ENCODE measurements at regions not wholly inside any gene's neighbourhood (a gene's known extent, or its start where the extent isn't known, plus 50 kb on each side); places are given as distances from the start of the nearest gene placed in this dataset.
"Not testable (repeated sequence)": the region's sequence is repeated elsewhere in the genome, so short reads cannot be mapped to it uniquely, and the experiment has no call there.

DNA sequence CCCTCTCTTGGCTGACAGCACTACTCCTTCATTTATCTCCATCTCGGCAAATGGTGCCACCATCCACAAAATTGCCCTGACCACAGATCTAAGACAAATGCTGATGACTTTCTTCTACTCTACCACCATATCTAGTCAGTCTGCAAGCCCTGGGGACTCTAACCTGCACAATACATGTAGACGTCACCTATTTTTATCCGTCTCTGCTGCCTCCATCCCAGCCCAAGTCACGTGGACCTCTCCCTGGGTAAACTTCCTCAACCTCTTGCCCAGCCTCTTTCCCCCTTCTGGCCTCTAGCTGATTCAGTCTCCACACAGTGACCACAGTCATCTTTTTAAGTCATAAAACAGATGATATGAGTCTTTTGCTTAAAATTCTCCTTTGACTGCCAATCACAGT lies 1203.0 kb downstream of the AACS start:
- Histone ChIP-seq H3K4me3 (no peak overlapping the region), H3K27ac (no peak overlapping the region), H3K4me1 (replicated peaks in 1 of 2) (no peaks in the 10 kb centered on the region)
- in situ Hi-C loops (cut with MboI; ENCODE audit: low pct_unique_long_range_greater_than_20kb in 2 of 9, low sequenced_read_pairs in 9 of 9, unreplicated experiment in 9 of 9) = no loop called here
- ATAC-seq (replicated peaks in 6 of 8) = no peak
- 0 to 88% (median 34%) methylated on average over 1 to 3 of the region's 4 CpGs; no CpG with 5 or more reads in 3 of the 10 experiments for WGBS, 10 experiments

DNA sequence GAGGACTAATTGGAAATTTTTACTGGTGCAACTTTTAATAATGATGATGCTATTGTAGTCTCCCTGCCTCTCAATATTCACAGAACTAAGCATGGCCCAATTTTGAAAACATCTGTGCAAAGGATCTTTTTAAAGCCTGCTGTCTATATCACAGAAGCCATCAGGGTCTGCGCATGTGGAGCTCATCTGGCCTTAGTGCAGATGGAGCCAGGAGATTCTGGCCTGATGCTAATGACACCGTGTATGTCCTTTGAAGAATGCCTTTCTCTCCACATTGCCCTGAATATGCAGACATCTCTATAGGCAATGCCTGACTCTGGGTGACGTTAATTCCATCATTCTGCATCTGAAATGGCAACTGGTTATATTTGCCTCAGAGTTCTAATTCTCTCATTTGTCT lies 1205.9 kb downstream of the AACS start:
- ATAC-seq (replicated peaks in 6 of 8) = peak in 1 of 8 experiments; percentile 18
- no peak overlapping the region for H3K27ac ChIP-seq
- in situ Hi-C loops (cut with MboI; ENCODE audit: low pct_unique_long_range_greater_than_20kb in 2 of 9, low sequenced_read_pairs in 9 of 9, unreplicated experiment in 9 of 9) = no loop called here

DNA sequence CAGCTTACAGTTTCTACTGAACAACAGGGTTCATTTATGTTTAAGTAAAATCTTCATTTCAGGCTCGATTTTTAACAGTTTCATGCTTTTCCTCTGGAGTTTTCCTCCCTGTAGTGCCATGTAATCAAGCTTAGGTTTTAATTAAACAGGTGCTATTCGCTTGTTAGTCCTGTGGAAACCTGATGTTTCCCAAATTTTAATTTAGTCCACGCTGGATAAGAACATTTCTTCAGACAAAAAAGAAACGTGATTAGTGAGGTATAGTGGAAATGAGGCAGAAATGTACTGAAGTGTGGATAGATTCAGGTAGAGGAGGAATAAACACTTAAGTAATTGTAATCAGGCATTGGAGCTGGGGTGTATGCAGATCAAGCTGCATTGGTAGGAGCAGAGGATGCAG lies 1217.5 kb downstream of the AACS start:
- in situ Hi-C loops (cut with MboI; ENCODE audit: low pct_unique_long_range_greater_than_20kb in 2 of 9, low sequenced_read_pairs in 9 of 9, unreplicated experiment in 9 of 9) = no loop called here
- WGBS, 10 experiments = 0 to 69% (median 5%) methylated on average over 3 to 4 of the region's 4 CpGs
- Histone ChIP-seq H3K27ac (no peak overlapping the region), H3K4me1 (replicated peaks in 1 of 2) (no peaks in the 10 kb centered on the region), H3K4me3 (no peak overlapping the region)
- no peak for ATAC-seq (replicated peaks in 6 of 8)

More for the DNA sequence above, 1205.9 kb downstream of the AACS start:
- no peak overlapping the region for H3K4me3 ChIP-seq
- H3K4me1 ChIP-seq (replicated peaks in 1 of 2) = no peaks in the 10 kb centered on the region
- WGBS, 10 experiments = 0 to 58% (median 27%) methylated on average over 1 to 3 of the region's 3 CpGs; no CpG with 5 or more reads in 3 of the 10 experiments

DNA sequence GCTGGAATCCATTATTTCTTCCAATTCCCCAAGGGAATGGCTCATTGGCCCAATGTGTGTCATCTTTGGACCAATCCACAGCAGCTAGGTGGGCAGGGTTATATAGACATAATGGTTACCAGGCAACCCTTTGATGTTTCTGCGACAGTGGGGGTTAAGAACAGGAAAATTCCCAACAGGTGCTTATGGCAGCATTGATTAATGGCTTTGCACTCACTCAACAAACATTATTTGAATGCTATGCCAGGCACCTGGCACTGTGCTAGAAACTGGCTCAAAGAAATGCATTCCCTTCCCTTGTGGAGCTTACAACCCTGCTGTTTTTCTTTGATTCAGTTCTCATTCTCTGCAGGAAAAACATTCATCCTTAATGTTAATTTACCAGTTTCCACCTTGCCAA lies 1221.0 kb downstream of the AACS start:
- 0 to 40% (median 11%) methylated on average over 1 of the region's 1 CpG; no CpG with 5 or more reads in 5 of the 10 experiments for WGBS, 10 experiments
- in situ Hi-C loops (cut with MboI; ENCODE audit: low pct_unique_long_range_greater_than_20kb in 2 of 9, low sequenced_read_pairs in 9 of 9, unreplicated experiment in 9 of 9) = no loop called here
- Histone ChIP-seq H3K4me1 (replicated peaks in 1 of 2) (no peaks in the 10 kb centered on the region), H3K4me3 (no peak overlapping the region), H3K27ac (no peak overlapping the region)
- no peak for ATAC-seq (replicated peaks in 6 of 8)

DNA sequence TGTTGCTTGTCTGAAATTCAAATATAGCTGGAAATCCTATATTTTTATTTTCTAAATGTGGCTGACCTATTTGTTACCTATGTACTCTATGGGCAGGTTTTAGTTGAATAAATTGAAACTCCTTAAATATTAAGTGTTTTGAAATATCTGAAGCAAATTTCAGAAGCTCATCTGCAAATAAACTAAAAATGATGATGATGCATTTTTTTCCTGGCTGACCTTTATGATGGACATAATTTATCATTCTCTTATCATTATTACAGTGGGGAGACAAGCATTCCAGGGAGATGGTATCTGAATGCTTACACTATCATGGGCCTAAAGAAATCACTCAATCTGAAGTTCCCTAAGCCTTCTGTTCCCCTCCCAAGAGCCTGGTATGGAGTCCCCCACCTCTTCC lies 1225.2 kb downstream of the AACS start:
- in situ Hi-C loops (cut with MboI; ENCODE audit: low pct_unique_long_range_greater_than_20kb in 2 of 9, low sequenced_read_pairs in 9 of 9, unreplicated experiment in 9 of 9) = no loop called here
- no peak for ATAC-seq (replicated peaks in 6 of 8)
- Histone ChIP-seq H3K4me3 (no peak overlapping the region), H3K27ac (no peak overlapping the region), H3K4me1 (replicated peaks in 1 of 2) (no peaks in the 10 kb centered on the region)

DNA sequence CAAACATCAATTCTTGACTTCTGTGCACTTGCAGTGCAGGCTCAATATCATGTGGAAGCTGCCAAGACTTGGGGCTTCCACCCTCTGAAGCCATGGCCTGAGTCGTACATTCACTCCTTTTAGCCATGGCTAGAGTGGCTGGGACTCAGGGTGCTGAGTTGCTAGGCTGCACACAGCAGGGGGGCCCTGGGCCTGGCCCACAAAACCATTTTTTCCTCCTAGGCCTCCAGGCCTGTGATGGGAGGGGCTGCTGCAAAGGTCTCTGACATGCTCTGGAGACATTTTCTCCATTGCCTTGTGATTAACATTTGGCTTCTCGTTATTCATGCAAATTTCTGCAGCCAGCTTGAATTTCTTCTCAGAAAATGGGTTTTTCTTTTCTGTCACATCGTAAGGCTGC lies 1226.8 kb downstream of the AACS start:
- in situ Hi-C loops (cut with MboI; ENCODE audit: low pct_unique_long_range_greater_than_20kb in 2 of 9, low sequenced_read_pairs in 9 of 9, unreplicated experiment in 9 of 9); H3K4me1 ChIP-seq (replicated peaks in 1 of 2); H3K4me3 ChIP-seq; H3K27ac ChIP-seq; ATAC-seq (replicated peaks in 6 of 8): not testable (repeated sequence)
- 0 to 88% (median 16%) methylated on average over 1 to 3 of the region's 3 CpGs; no CpG with 5 or more reads in 2 of the 10 experiments for WGBS, 10 experiments

DNA sequence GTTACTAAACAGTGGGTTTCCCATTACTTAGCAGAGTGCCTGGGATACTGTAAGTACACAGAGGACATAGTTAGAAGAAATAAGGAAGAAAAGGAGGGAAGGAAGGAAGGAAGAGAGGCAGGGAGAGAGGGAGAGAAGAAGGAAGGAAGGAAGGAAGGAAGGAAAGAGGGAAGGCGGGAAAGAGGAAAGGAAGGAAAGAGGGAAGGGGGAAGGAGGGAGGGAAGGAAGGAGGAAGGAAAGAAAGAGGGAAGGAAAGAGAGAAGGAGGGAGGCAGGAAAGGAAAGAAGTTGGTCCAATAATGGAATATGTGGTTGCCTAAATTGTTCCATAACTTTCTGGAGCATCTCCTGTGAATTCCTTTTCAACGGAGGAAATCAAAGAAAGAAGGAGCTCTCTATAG lies 1230.4 kb downstream of the AACS start:
- in situ Hi-C loops (cut with MboI; ENCODE audit: low pct_unique_long_range_greater_than_20kb in 2 of 9, low sequenced_read_pairs in 9 of 9, unreplicated experiment in 9 of 9) = no loop called here
- Histone ChIP-seq H3K4me3 (no peak overlapping the region), H3K4me1 (replicated peaks in 1 of 2) (no peaks in the 10 kb centered on the region), H3K27ac (no peak overlapping the region)
- 9 to 89% (median 33%) methylated on average over 1 to 2 of the region's 2 CpGs; no CpG with 5 or more reads in 4 of the 10 experiments for WGBS, 10 experiments
- no peak for ATAC-seq (replicated peaks in 6 of 8)

DNA sequence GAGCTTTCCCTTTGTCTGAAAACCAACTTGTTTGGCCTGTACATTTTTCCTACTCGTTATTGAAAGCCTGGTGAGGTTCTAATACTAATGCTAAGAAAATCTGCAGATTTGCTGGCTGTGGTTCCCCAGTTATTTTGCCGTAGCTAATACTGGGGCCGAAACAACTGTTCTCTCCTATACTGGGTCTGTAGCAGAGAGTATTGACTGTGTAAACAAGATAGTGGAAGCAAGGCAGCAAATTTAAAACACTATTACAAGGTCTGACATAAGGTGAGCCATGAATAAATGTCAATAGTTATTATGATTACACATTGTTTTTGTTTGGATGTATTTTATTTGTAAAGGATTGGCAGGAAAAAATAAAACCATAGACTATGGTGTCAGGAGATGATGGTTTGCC lies 1244.0 kb downstream of the AACS start:
- no peak for ATAC-seq (replicated peaks in 6 of 8)
- WGBS, 10 experiments = 0 to 100% (median 48%) methylated on average over 1 to 3 of the region's 3 CpGs
- in situ Hi-C loops (cut with MboI; ENCODE audit: low pct_unique_long_range_greater_than_20kb in 2 of 9, low sequenced_read_pairs in 9 of 9, unreplicated experiment in 9 of 9) = no loop called here
- Histone ChIP-seq H3K4me1 (replicated peaks in 1 of 2) (no peaks in the 10 kb centered on the region), H3K4me3 (no peak overlapping the region), H3K27ac (no peak overlapping the region)

DNA sequence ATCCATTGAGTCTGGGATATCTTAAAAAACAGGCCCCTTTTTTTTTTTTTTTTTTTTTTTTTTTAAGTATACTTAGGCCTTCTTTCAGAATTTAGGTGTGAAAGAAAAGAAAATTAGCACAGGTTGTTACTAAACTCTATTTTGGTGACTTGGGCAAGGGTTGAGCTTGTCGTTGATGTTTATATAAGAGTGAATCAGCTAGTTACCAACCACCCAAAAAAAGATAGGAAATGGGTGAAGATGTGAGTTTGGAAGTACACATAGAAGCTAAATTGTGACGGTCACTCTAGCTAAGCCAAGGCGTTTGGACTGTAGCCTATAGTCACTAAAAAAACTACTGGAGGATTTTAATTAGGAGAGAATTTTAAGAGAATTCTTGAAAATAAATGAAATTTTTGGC lies 1247.2 kb downstream of the AACS start:
- Histone ChIP-seq H3K27ac (no peak overlapping the region), H3K4me3 (no peak overlapping the region), H3K4me1 (replicated peaks in 1 of 2) (no peaks in the 10 kb centered on the region)
- ATAC-seq (replicated peaks in 6 of 8) = no peak
- in situ Hi-C loops (cut with MboI; ENCODE audit: low pct_unique_long_range_greater_than_20kb in 2 of 9, low sequenced_read_pairs in 9 of 9, unreplicated experiment in 9 of 9) = no loop called here
- WGBS, 10 experiments = 0 to 80% (median 52%) methylated on average over 1 to 3 of the region's 3 CpGs; no CpG with 5 or more reads in 1 of the 10 experiments

DNA sequence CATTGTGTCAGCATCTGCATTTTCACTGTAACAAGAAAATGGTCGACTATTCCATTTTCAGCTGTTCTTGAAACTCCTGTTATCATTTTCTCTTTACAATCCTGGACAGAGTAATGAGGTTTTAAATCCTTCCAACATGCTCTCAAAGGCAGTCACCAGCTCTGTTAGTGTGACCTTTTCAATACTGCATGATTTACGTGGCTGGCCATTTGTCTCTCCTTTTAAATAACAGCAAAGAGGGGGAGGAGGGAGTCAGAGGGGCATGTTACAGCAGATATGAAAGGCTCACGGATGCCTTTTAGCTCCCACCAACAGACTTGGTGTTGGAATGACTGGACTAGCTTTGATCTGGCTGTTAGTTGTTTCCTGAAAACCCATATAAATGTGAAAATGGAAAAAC lies 1251.2 kb downstream of the AACS start:
- no peak overlapping the region for H3K27ac ChIP-seq
- in situ Hi-C loops (cut with MboI; ENCODE audit: low pct_unique_long_range_greater_than_20kb in 2 of 9, low sequenced_read_pairs in 9 of 9, unreplicated experiment in 9 of 9) = no loop called here
- ATAC-seq (replicated peaks in 6 of 8) = peak in 2 of 8 experiments; percentile 20 to 73
- H3K4me3 ChIP-seq = no peak overlapping the region
- 0 to 60% (median 14%) methylated on average over 1 to 3 of the region's 3 CpGs; no CpG with 5 or more reads in 2 of the 10 experiments for WGBS, 10 experiments
- H3K4me1 ChIP-seq (replicated peaks in 1 of 2) = no peaks in the 10 kb centered on the region

DNA sequence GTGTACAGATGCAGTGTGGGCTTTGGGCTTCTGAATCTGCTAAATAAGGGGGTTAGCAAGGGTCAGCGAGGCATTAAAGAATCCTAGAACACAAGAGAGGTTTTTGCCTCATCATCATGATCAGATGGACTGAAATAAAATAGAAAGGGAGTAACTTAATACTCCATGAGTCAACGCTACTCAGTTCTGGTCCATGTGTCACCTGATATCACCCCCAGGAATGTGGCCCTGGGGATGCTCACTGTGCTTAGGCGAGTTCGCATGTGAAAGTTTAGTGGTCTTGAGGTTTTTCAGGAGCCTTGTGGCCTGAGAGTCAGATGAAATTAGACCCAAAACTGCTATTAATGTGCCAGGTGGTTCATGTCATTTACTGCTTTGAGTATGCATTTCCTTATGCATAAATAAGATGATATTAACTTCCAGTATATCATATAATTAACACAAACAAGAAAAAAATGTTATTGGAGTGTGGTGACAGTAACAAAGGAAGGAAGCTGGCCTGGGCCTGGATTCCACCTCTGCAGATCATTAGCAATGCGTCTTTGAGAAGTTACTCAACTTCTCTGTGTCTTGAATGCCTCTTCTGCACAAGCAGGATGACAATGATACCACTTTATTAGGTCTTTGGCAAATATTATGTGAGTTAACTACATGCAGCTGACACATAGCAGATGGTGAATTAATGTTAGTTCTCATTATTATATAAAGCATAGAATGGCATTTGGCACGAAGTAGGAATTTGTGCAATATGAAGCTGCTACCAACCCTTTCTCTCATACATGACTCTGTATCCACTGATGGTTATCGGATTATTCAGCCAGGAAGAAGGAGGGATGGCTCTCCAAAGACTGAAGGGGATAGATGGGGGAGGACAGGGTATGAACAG lies 1272.6 kb downstream of the AACS start:
- in situ Hi-C loops (cut with MboI; ENCODE audit: low pct_unique_long_range_greater_than_20kb in 2 of 9, low sequenced_read_pairs in 9 of 9, unreplicated experiment in 9 of 9) = no loop called here
- 3 to 81% (median 32%) methylated on average over 1 to 6 of the region's 7 CpGs for WGBS, 10 experiments
- H3K27ac ChIP-seq = no peak overlapping the region
- no peak overlapping the region for H3K4me3 ChIP-seq
- no peaks in the 10 kb centered on the region for H3K4me1 ChIP-seq (replicated peaks in 1 of 2)
- no peak for ATAC-seq (replicated peaks in 6 of 8)

DNA sequence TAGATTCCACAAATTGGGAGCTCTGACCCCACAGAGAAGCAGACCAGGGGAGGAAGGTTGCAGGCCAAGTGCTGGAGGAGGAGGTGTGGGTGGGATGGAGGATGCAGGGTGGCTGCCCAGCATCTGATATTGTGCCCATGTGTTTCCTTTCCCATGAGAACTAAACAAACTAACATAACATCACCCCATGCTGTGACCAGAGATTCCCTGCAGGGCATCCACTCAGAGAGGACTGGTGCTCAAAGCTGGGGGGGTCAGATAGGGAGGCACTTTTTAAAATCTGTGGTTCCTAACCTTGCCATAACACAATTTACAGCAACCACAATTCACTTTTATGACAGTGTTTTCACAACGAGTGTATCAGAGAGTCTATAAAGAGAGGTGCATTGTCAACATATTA lies 1277.6 kb downstream of the AACS start:
- Histone ChIP-seq H3K4me1 (replicated peaks in 1 of 2) (no peaks in the 10 kb centered on the region), H3K4me3 (no peak overlapping the region), H3K27ac (no peak overlapping the region)
- in situ Hi-C loops (cut with MboI; ENCODE audit: low pct_unique_long_range_greater_than_20kb in 2 of 9, low sequenced_read_pairs in 9 of 9, unreplicated experiment in 9 of 9) = no loop called here
- WGBS, 10 experiments = 0 to 100% (median 48%) methylated on average over 1 of the region's 1 CpG; no CpG with 5 or more reads in 2 of the 10 experiments
- ATAC-seq (replicated peaks in 6 of 8) = no peak

DNA sequence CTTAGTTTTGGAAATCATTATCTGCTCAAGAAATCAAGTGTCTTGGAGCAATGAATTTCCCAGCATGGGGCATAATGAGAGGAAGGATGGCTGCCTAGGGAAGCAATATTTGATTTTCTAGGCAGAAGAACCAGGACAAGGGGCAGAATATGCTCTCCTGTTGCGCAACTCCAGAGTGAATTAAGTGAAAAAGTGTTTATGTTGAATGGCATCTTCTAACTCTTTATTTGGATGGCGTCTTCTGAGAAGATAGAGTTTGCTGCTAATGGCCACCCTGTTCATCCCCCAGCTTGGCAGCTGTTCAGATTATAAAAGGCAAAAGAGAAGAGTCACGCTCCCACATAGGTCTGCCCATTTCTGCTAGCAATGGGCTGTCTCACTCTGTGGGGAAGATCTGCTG lies 1278.1 kb downstream of the AACS start:
- no peak for ATAC-seq (replicated peaks in 6 of 8)
- in situ Hi-C loops (cut with MboI; ENCODE audit: low pct_unique_long_range_greater_than_20kb in 2 of 9, low sequenced_read_pairs in 9 of 9, unreplicated experiment in 9 of 9) = no loop called here
- 0 to 100% (median 40%) methylated on average over 1 to 3 of the region's 3 CpGs; no CpG with 5 or more reads in 3 of the 10 experiments for WGBS, 10 experiments
- no peaks in the 10 kb centered on the region for H3K4me1 ChIP-seq (replicated peaks in 1 of 2)
- no peak overlapping the region for H3K27ac ChIP-seq
- no peak overlapping the region for H3K4me3 ChIP-seq

DNA sequence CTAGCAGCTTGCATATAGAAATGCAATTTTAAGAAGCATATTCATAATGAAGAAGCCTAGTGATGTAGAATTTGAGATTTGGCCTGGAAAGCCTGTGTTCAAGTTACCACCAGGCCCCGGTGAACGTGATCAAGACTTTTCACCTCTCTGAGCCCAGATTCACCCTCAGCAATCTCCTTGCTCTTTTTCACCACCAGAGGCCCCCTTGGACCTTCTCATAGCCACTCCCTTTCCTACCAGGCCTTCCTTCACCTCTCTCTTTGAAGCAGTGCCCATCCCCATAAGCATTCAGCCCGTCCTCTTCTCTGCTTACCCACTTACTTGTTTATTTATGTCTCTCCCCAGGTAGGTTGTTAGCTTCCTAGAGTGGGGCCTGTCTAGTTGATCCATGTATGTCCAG lies 1280.9 kb downstream of the AACS start:
- no peak overlapping the region for H3K4me3 ChIP-seq
- peak in 1 of 8 experiments; percentile 49 for ATAC-seq (replicated peaks in 6 of 8)
- 0 to 86% (median 53%) methylated on average over 1 to 3 of the region's 3 CpGs; no CpG with 5 or more reads in 3 of the 10 experiments for WGBS, 10 experiments

More for the DNA sequence above, 1280.9 kb downstream of the AACS start:
- H3K27ac ChIP-seq = no peak overlapping the region
- H3K4me1 ChIP-seq (replicated peaks in 1 of 2) = no peaks in the 10 kb centered on the region
- in situ Hi-C loops (cut with MboI; ENCODE audit: low pct_unique_long_range_greater_than_20kb in 2 of 9, low sequenced_read_pairs in 9 of 9, unreplicated experiment in 9 of 9) = no loop called here

Measured in motor neuron (in vitro differentiated cells).